GM12878 (cell line): ENCODE measurements at regions not wholly inside any gene's neighbourhood (a gene's known extent, or its start where the extent isn't known, plus 50 kb on each side); places are given as distances from the start of the nearest gene placed in this dataset.

Source experiments
- ATAC-seq: fragments of 200-7000 bp; cut with Tn5 transposase; 3 replicates; pipeline ENCODE4 v1.9.1; 2020; ENCODE audit warnings: mild to moderate bottlenecking, moderate library complexity
- BruUV-seq: library from RNA; stranded (reverse); fragments of 400-500 nt; replicated peaks from 2 replicates; lab custom pipeline; 2021; lab: Mats Ljungman, UMichigan
- CTCF ChIA-PET: fragments of 300-600 bp; sonication (Branson Sonifier 250); formaldehyde crosslinking; extraction: SDS; loops from one replicate; lab custom pipeline; 2021; ENCODE audit warnings: inconsistent platforms; lab: Yijun Ruan, JAX
- POLR2A ChIA-PET: fragments of 350-600 bp; formaldehyde crosslinking; extraction: SDS; loops from one replicate; lab custom pipeline; 2021; ENCODE audit warnings: inconsistent platforms; lab: Charles Lee
- RAD21 ChIA-PET: fragments of 300-600 bp; sonication (Branson Sonifier 250); formaldehyde crosslinking; loops from one replicate; lab custom pipeline; 2023; ENCODE audit warnings: antibody characterized with exemption; ENCODE audit not compliant: unreplicated experiment; lab: Charles Lee
- SMC1A ChIA-PET: fragments of 300-600 bp; sonication (Branson Sonifier 250); formaldehyde crosslinking; loops from one replicate; lab custom pipeline; 2023; ENCODE audit not compliant: unreplicated experiment, uncharacterized antibody; lab: Charles Lee
- DNase-seq: peaks from one replicate; pipeline ENCODE4 v3.0.0-alpha.2; 2011; ENCODE audit warnings: low read depth, low spot score
- FAIRE-seq: peaks from 3 replicates; lab custom pipeline; 2011; peaks lifted over from hg19 to GRCh38; lab: Jason Lieb, UNC
- H2AFZ ChIP-seq: 2 replicates; pipeline ENCODE4 v1.6.0; 2011; ENCODE audit warnings: low read depth, low read length, control low read depth; ENCODE audit not compliant: control insufficient read depth
- H3K27ac ChIP-seq: 2 replicates; pipeline ENCODE4 v1.5.1; 2011; ENCODE audit warnings: control low read depth; ENCODE audit not compliant: control insufficient read depth, insufficient read depth
- H3K27me3 ChIP-seq, 2 experiments: replicated peaks in 1 of 2; 2 replicates each; pipeline versions ENCODE4 v1.6.0 to v1.6.1; 2011; ENCODE audit warnings: low read length in 1 of 2; ENCODE audit not compliant: control insufficient read depth in 2 of 2, insufficient read depth in 2 of 2
- H3K36me3 ChIP-seq, 2 experiments: 2 replicates each; pipeline ENCODE4 v1.5.1; 2011; ENCODE audit warnings: low read length in 1 of 2; ENCODE audit not compliant: control insufficient read depth in 2 of 2, insufficient read depth in 2 of 2
- H3K4me1 ChIP-seq: 2 replicates; pipeline ENCODE4 v1.6.1; 2011; ENCODE audit warnings: mild to moderate bottlenecking, low read length, moderate library complexity, mixed read lengths; ENCODE audit not compliant: control insufficient read depth, insufficient read depth
- H3K4me2 ChIP-seq: 2 replicates; pipeline ENCODE4 v1.6.0; 2011; ENCODE audit warnings: control low read depth; ENCODE audit not compliant: control insufficient read depth, insufficient read depth
- H3K4me3 ChIP-seq: fragments of 200-600 bp; sonication (generic); 2 replicates; pipeline ENCODE4 v1.5.1; 2016
- H3K79me2 ChIP-seq: 2 replicates; pipeline ENCODE4 v1.6.0; 2011; ENCODE audit warnings: low read length; ENCODE audit not compliant: control insufficient read depth, insufficient read depth
- H3K9ac ChIP-seq: 2 replicates; pipeline ENCODE4 v1.8.0; 2011; ENCODE audit warnings: low read length, control low read depth, mixed read lengths; ENCODE audit not compliant: control insufficient read depth, insufficient read depth
- H3K9me3 ChIP-seq: replicated peaks from 3 replicates; pipeline ENCODE4 v1.5.1; 2011; ENCODE audit warnings: mild to moderate bottlenecking, low read length; ENCODE audit not compliant: control insufficient read depth, insufficient read depth
- H4K20me1 ChIP-seq: 2 replicates; pipeline ENCODE4 v1.6.0; 2011; ENCODE audit not compliant: control insufficient read depth, insufficient read depth
- ETV6 ChIP-seq, 2 experiments: fragments of 450-650 bp in 1 of 2; IDR thresholded peaks in 1 of 2; conservative IDR thresholded peaks in 1 of 2; 2 replicates each; pipeline ENCODE4 v1.6.1; 2014; ENCODE audit warnings: antibody characterized with exemption in 1 of 2, borderline replicate concordance in 1 of 2, low read depth in 1 of 2, mild to moderate bottlenecking in 1 of 2, moderate library complexity in 1 of 2
- MEF2A ChIP-seq: IDR thresholded peaks from 2 replicates; pipeline ENCODE4 v1.6.1; 2011; ENCODE audit warnings: low read depth, mild to moderate bottlenecking, low read length, moderate library complexity; ENCODE audit not compliant: insufficient read depth
- MXI1 ChIP-seq: fragments of 150-350 bp; IDR thresholded peaks from 2 replicates; pipeline ENCODE4 v1.6.1; 2011; ENCODE audit warnings: low read depth, mild to moderate bottlenecking, inconsistent platforms, low read length, improper control_type of control experiment
- MYB ChIP-seq: fragments of 150-350 bp; IDR thresholded peaks from 2 replicates; pipeline ENCODE4 v1.6.1; 2014; ENCODE audit warnings: mild to moderate bottlenecking, low read depth, low read length, borderline replicate concordance
- PML ChIP-seq: IDR thresholded peaks from 2 replicates; pipeline ENCODE4 v1.6.1; 2012; ENCODE audit warnings: low read length, inconsistent platforms
- POLR2A ChIP-seq: IDR thresholded peaks from 2 replicates; pipeline ENCODE4 v1.6.1; 2011; ENCODE audit warnings: low read depth, mild to moderate bottlenecking, low read length
- POLR2AphosphoS2 ChIP-seq: IDR thresholded peaks from 2 replicates; pipeline ENCODE4 v1.6.1; 2011; ENCODE audit warnings: low read depth, mild to moderate bottlenecking, low read length, improper control_type of control experiment, moderate library complexity
- RB1 ChIP-seq: fragments of 450-650 bp; formaldehyde crosslinking; IDR thresholded peaks from 2 replicates; pipeline ENCODE4 v1.6.1; 2017; ENCODE audit warnings: mild to moderate bottlenecking, borderline replicate concordance
- TBL1XR1 ChIP-seq: IDR thresholded peaks from 2 replicates; pipeline ENCODE4 v1.6.1; 2012; ENCODE audit warnings: low read depth, low read length, improper control_type of control experiment
- ZNF274 ChIP-seq: IDR thresholded peaks from one replicate; pipeline ENCODE4 v1.8.0; 2011; ENCODE audit not compliant: insufficient read length, insufficient read depth
- ZNF622 ChIP-seq: fragments of 450-650 bp; IDR thresholded peaks from 2 replicates; pipeline ENCODE4 v1.6.1; 2017; ENCODE audit warnings: mild to moderate bottlenecking, inconsistent platforms
- WGBS: methylation state at CpG from one replicate; pipeline ENCODE4 v1.1.6; 2016; ENCODE audit warnings: low lambda C conversion rate; ENCODE audit not compliant: insufficient replicate concordance, insufficient coverage; ENCODE audit errors: missing lambda C conversion rate; 5-methylcytosine and 5-hydroxymethylcytosine counted together
- in situ Hi-C: fragments of 300-500 bp; cut with MboI; formaldehyde crosslinking; loops from 9 replicates; pipeline ENCODE4 v1.14.3; 2018; ENCODE audit warnings: mixed read lengths
- intact Hi-C: fragments of 100-400 bp; cut with micrococcal nuclease; formaldehyde crosslinking; loops from one replicate; pipeline ENCODE4 v1.14.2; 2022; ENCODE audit not compliant: unreplicated experiment
- TF ChIP-seq, protein P1 (sequence below): fragments of 450-650 bp; IDR thresholded peaks from 2 replicates; pipeline ENCODE4 v1.6.1; 2018; ENCODE audit warnings: mild to moderate bottlenecking, low read depth, moderate library complexity; ENCODE audit not compliant: partially characterized antibody

DNA sequence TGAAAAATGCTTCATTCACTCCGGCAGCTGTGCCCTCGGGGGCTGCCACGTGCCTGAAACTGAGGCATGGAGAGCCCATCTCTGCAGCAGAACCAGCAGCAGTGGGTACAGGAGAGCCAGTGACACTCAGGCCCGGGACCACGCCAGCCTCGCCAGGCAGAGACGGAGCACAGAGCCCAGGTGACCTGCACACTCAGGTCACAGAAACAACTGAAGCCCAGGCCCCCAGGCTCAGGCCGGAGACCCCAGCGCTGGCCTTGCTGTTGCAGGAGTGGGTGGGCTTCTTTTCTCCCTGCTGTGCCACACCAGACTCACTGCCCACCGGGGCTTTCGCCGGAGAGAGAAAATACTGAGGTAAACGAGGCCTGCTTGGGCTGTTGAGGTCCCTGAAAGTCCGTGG lies 117.3 kb downstream of the SOX1 start:
- RAD21 ChIA-PET = no interaction called here

DNA sequence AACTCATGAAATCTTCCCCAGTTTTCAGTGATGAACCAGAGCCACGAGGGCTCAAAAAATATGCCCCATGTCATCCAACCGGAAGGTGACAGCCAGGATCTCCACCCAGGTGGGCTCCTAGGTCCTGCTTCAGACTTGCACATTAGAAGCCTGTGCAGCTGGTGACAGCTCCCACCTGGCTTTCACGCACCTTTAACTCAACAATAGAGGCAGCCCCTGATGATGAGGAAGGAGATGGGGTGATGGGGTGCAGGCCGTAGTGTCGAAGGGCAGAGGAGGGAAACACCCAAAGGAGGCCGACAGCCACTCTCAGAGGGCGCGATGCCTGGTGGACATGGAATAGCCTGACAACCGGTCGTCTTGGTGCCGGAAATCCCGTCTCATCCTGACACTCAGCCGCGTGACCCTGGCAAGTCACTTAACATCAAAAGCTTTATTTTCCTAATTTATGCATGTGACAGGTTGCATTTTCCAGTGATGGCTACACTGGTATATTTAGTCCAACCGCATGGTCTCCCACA lies 118.0 kb downstream of the SOX1 start:
- WGBS = 43% methylated on average over 15 of the region's 15 CpGs
- SMC1A ChIA-PET = no interaction called here
- TF ChIP-seq MEF2A = no peak
- TF ChIP-seq PML = no peak
- no peak for TF ChIP-seq POLR2A
- TF ChIP-seq ETV6 (conservative IDR thresholded peaks at IDR 0.05 in 1 of 2, IDR thresholded peaks at IDR 0.05 in 1 of 2; ENCODE audit: borderline replicate concordance in 1 of 2, low read depth in 1 of 2) = no peak
- no peak for TF ChIP-seq POLR2AphosphoS2
- no peak for TF ChIP-seq TBL1XR1
- TF ChIP-seq ZNF622 = no peak
- no peak for TF ChIP-seq RB1
- no peak for TF ChIP-seq MXI1

More for the DNA sequence above, 117.3 kb downstream of the SOX1 start:
- Histone ChIP-seq H3K27ac (no peak overlapping the region), H3K4me2 (no peak overlapping the region), H3K4me3 (no peak overlapping the region), H3K9ac (no peak overlapping the region), H3K79me2 (no peaks in the 10 kb centered on the region), H3K36me3 (no peaks in the 10 kb centered on the region), H3K4me1 (no peaks in the 10 kb centered on the region), H3K9me3 (no peaks in the 10 kb centered on the region; the same call in 2 of the 3 replicates), H2AFZ (no peak overlapping the region), H4K20me1 (no peaks in the 10 kb centered on the region), H3K27me3 (no peaks in the 10 kb centered on the region)
- in situ Hi-C loops = no loop called here
- BruUV-seq = no TSS peak
- DNase-seq (no peak), FAIRE-seq (no peak), ATAC-seq (no peak)
- CTCF ChIA-PET = no interaction called here
- TF ChIP-seq MYB (no peak), ZNF274 (no peak)
- TF ChIP-seq, protein P1, sequence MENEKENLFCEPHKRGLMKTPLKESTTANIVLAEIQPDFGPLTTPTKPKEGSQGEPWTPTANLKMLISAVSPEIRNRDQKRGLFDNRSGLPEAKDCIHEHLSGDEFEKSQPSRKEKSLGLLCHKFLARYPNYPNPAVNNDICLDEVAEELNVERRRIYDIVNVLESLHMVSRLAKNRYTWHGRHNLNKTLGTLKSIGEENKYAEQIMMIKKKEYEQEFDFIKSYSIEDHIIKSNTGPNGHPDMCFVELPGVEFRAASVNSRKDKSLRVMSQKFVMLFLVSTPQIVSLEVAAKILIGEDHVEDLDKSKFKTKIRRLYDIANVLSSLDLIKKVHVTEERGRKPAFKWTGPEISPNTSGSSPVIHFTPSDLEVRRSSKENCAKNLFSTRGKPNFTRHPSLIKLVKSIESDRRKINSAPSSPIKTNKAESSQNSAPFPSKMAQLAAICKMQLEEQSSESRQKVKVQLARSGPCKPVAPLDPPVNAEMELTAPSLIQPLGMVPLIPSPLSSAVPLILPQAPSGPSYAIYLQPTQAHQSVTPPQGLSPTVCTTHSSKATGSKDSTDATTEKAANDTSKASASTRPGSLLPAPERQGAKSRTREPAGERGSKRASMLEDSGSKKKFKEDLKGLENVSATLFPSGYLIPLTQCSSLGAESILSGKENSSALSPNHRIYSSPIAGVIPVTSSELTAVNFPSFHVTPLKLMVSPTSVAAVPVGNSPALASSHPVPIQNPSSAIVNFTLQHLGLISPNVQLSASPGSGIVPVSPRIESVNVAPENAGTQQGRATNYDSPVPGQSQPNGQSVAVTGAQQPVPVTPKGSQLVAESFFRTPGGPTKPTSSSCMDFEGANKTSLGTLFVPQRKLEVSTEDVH = no peak
- POLR2A ChIA-PET = no interaction called here
- 40% methylated on average over 14 of the region's 14 CpGs for WGBS
- SMC1A ChIA-PET = no interaction called here
- intact Hi-C loops = no loop called here

More for the DNA sequence above, 118.0 kb downstream of the SOX1 start:
- Histone ChIP-seq H4K20me1 (no peaks in the 10 kb centered on the region), H3K4me3 (no peak overlapping the region), H3K36me3 (no peaks in the 10 kb centered on the region), H3K27ac (no peak overlapping the region), H3K27me3 (no peaks in the 10 kb centered on the region), H3K9ac (no peak overlapping the region), H3K4me2 (no peak overlapping the region), H3K9me3 (no peaks in the 10 kb centered on the region; the same call in 2 of the 3 replicates), H3K79me2 (no peaks in the 10 kb centered on the region), H3K4me1 (no peaks in the 10 kb centered on the region), H2AFZ (no peak overlapping the region)
- ChIA-PET POLR2A (no interaction called here), RAD21 (no interaction called here), CTCF (no interaction called here)
- FAIRE-seq (no peak), DNase-seq (no peak), ATAC-seq (no peak)
- intact Hi-C loops (no loop called here), in situ Hi-C loops (no loop called here)
- no TSS peak for BruUV-seq
